Heart right ventricle (tissue), 16 donors: ENCODE measurements at regions not wholly inside any gene's neighbourhood (a gene's known extent, or its start where the extent isn't known, plus 50 kb on each side); places are given as distances from the start of the nearest gene placed in this dataset.

Experiments
- ATAC-seq, 8 donors: fragments of 200-7000 bp; cut with Tn5 transposase; one replicate each; pipeline ENCODE4 v1.9.1; 2020; ENCODE audit warnings: mild to moderate bottlenecking in 8 of 8, moderate library complexity in 8 of 8, moderate number of reproducible peaks in 1 of 8
- DNase-seq, 2 donors: peaks; one replicate each; pipeline ENCODE4 v3.0.0-alpha.2; 2020
- H3K27ac ChIP-seq, 10 donors: fragments of 200-600 bp; sonication (generic) in 2 of 10; one replicate each; pipeline versions ENCODE4 v1.5.0 to v1.8.0; 2020 to 2022; ENCODE audit warnings: mild to moderate bottlenecking in 3 of 10
- H3K27me3 ChIP-seq, 7 donors: fragments of 200-600 bp; one replicate each; pipeline ENCODE4 v1.8.0; 2021 to 2022; ENCODE audit warnings: mild to moderate bottlenecking in 2 of 7
- H3K36me3 ChIP-seq, 9 donors: fragments of 200-600 bp; sonication (generic) in 1 of 9; one replicate each; pipeline versions ENCODE4 v1.5.0 to v1.8.0; 2020 to 2022; ENCODE audit warnings: mild to moderate bottlenecking in 2 of 9
- H3K4me1 ChIP-seq, 9 donors: fragments of 200-600 bp; sonication (generic) in 1 of 9; one replicate each; pipeline versions ENCODE4 v1.5.0 to v1.8.0; 2020 to 2022; ENCODE audit warnings: mild to moderate bottlenecking in 4 of 9
- H3K4me3 ChIP-seq, 10 donors: fragments of 200-600 bp; sonication (generic) in 2 of 10; one replicate each; pipeline versions ENCODE4 v1.5.0 to v1.8.0; 2020 to 2022; ENCODE audit warnings: mild to moderate bottlenecking in 7 of 10, moderate library complexity in 2 of 10
- H3K9me3 ChIP-seq, 11 donors: fragments of 200-600 bp in 10 of 11; sonication (generic) in 2 of 11; one replicate each; pipeline versions ENCODE4 v1.5.0 to v1.8.0; 2013 to 2022; ENCODE audit warnings: mild to moderate bottlenecking in 2 of 11, control low read depth in 1 of 11, moderate library complexity in 1 of 11
- CTCF ChIP-seq, 9 donors: fragments of 200-600 bp; sonication (generic) in 2 of 9; IDR thresholded peaks; one replicate each; pipeline versions ENCODE4 v1.5.0 to v1.8.0; 2021 to 2022; ENCODE audit warnings: antibody characterized with exemption in 9 of 9, mild to moderate bottlenecking in 5 of 9, moderate library complexity in 1 of 9
- WGBS, 2 donors: extraction: QIAGEN DNeasy Blood & Tissue Kit; methylation state at CpG; one replicate each; pipeline ENCODE4 v1.1.7; 2013; ENCODE audit warnings: inconsistent platforms in 1 of 2; 5-methylcytosine and 5-hydroxymethylcytosine counted together
- intact Hi-C, 10 donors: fragments of 100-400 bp; cut with DNase I; formaldehyde crosslinking; loops; one replicate each; pipeline versions ENCODE4 v1.11.1 to v1.14.2; 2022
- donor health status: Arrhythmogenic right ventricular cardiomyopathy.
- donor health status: ischemic (EF 13 %, LVEDD 7.1; RV severe dilation, severe dysfunction).
- donor health status: healthy with polysubstance abuse.
- donor health status: DM: no; HTN: yes; CAD: no.
- donor health status: DM: no; HTN: no; CAD: no.
- donor health status: ischemic (EF 25% LVEDD 6.9; RV normal size, moderate dysfunction).
- donor health status: ischemic (EF 25% LVEDD 5.7; RV mildly dilated, moderate dysfunction).
- donor health status: healthy.
- donor health status: DM: yes; HTN: yes; CAD: no.
- donor health status: Ischemic cardiomyopathy.
- donor health status: ischemic (EF 35%, LVEDD 5.7; RV mildly dilated, moderate dysfunction).
- donor health status: nonischemic (EF 11% LVEDD 7.7; RV severe dilation, severe dysfunction).
- donor health status: DM: yes; HTN: yes; CAD: no.
- donor health status: PGD.
- donor health status: ischemic (EF 29% LVEDD 5.4; RV normal size, mild dysfunction).
- donor health status: nonischemic (EF 23%, LVEDD 6.1; RV moderate dilation, normal function).

DNA sequence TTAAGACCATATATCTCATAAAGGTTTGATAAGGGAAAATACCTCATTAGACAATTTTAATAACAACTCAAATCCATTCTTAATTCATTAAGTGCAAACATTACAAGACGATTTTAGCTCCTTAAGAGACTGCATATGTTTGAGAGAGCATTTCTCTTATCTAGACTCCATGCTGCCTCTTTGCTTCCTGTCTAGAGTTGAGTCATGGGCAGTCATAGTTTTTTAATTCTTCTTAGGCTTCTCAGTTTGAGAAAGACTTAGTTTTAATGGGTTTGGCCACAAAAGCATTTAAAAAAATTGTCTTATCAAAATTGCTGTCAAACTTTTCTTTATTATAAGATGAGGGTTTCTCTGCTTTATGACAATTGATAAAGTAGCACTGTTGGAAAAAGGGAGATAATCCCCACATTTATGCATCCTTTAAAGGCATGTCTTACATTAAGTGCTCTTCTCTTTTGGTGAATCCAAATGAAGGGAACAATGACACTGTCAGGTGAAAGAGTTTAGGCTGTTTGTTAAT lies 713.4 kb downstream of the PCDH18 start:
- TF ChIP-seq CTCF (IDR thresholded peaks at IDR 0.05) = no peak
- DNase-seq (no peak), ATAC-seq (no peak)
- 21 to 34% methylated on average over 1 of the region's 1 CpG for WGBS, 2 donors
- Histone ChIP-seq H3K4me3 (no peak overlapping the region), H3K9me3 (no peaks in the 10 kb centered on the region), H3K4me1 (no peaks in the 10 kb centered on the region), H3K27me3 (no peaks in the 10 kb centered on the region), H3K27ac (no peak overlapping the region), H3K36me3 (no peaks in the 10 kb centered on the region)
- intact Hi-C loops = no loop called here

- H3K27ac ChIP-seq = no peak overlapping the region
- H3K4me3 ChIP-seq = no peak overlapping the region
- no peak for TF ChIP-seq CTCF (IDR thresholded peaks at IDR 0.05)
- ATAC-seq (peak in 1 of 8 donors; percentile 23), DNase-seq (no peak)
- intact Hi-C loops = no loop called here
- no peaks in the 10 kb centered on the region for H3K4me1 ChIP-seq
- WGBS, 2 donors = 95 to 96% methylated on average over 41 to 42 of the region's 42 CpGs
- no peaks in the 10 kb centered on the region for H3K36me3 ChIP-seq
- H3K27me3 ChIP-seq = no peaks in the 10 kb centered on the region
- H3K9me3 ChIP-seq = peaks cover 0 to 14% (median 0%) of the 10 kb centered on the region in 11 donors
Measured at GRCh38 chr4:136812100-136812880, 720.0 kb downstream of the PCDH18 start.

DNA sequence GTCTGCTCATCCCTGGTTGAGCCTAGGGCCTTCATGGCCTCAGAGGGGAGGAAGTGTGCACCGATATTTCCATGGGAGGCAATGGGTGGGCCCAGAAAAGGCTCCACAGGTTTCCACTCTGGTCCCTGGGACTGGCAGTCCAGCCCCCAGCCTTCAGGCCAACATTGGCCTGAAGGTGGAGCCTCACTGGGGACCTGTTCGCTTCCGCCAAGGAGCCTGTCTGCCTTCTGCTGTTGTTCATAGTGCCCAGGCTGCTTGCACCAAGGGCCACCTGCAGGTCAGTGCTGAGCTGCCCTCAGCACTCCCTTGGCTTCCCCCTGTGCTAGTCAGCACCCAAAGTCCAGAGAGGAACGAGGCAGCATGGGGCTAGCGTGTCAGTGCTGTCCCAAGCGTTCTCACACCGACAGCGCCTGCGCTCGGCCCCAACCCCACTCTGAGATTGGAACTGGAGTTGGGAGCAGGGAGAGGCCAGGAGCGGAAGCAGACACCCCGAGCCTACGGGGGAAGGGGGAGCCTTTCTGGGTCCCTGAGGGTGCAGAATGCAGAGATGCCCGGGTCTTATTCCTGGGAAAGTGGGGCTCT lies 720.7 kb downstream of the PCDH18 start:
- Histone ChIP-seq H3K9me3 (peaks cover 0 to 14% (median 0%) of the 10 kb centered on the region in 11 donors), H3K4me3 (no peak overlapping the region), H3K27ac (no peak overlapping the region), H3K27me3 (no peaks in the 10 kb centered on the region), H3K36me3 (no peaks in the 10 kb centered on the region), H3K4me1 (no peaks in the 10 kb centered on the region)
- WGBS, 2 donors = 94 to 95% methylated on average over 14 of the region's 14 CpGs
- no peak for TF ChIP-seq CTCF (IDR thresholded peaks at IDR 0.05)
- DNase-seq = no peak
- peak in 1 of 8 donors; percentile 10 for ATAC-seq
- intact Hi-C loops = no loop called here

DNA sequence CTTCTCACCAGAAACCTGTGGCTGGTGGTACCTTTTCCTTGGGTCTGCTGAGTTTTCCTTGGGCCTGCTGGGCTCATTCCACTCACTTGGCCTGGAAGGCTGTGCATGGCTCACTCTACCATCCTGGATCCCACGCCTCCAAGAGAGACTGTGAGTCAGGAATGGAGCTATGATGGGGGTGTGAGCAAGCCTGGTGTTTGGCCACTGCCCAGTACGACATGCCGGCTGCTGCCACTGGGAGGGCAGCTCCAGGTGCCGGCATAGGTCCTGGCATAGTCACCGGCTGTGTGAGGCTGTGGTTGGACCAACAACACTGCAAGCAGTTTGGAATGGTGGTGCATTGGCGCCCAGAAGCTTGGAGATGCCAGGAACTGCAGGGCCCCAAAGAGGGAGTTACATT lies 721.7 kb downstream of the PCDH18 start:
- no peak for ATAC-seq
- no peaks in the 10 kb centered on the region for H3K27me3 ChIP-seq
- H3K36me3 ChIP-seq = no peaks in the 10 kb centered on the region
- no peak for TF ChIP-seq CTCF (IDR thresholded peaks at IDR 0.05)
- intact Hi-C loops = no loop called here
- H3K4me3 ChIP-seq = no peak overlapping the region
- no peak overlapping the region for H3K27ac ChIP-seq
- no peak for DNase-seq
- no peaks in the 10 kb centered on the region for H3K4me1 ChIP-seq
- peaks cover 0 to 23% (median 4%) of the 10 kb centered on the region in 11 donors for H3K9me3 ChIP-seq
- WGBS, 2 donors = 85 to 88% methylated on average over 6 of the region's 6 CpGs
